Tibial artery (tissue), 4 donors: ENCODE measurements at regions not wholly inside any gene's neighbourhood (a gene's known extent, or its start where the extent isn't known, plus 50 kb on each side); places are given as distances from the start of the nearest gene placed in this dataset.

Source experiments
- DNase-seq, 2 donors: peaks; one replicate each; pipeline ENCODE4 v3.0.0-alpha.2; 2019
- H3K27ac ChIP-seq, 2 donors: fragments of 200-600 bp; sonication (generic) in 1 of 2; 1 replicate in 1 of 2; 2 replicates in 1 of 2; pipeline ENCODE4 v1.5.1; 2018 to 2019; ENCODE audit warnings: mild to moderate bottlenecking in 1 of 2
- H3K27me3 ChIP-seq, 2 donors: fragments of 200-600 bp; sonication (generic) in 1 of 2; one replicate each; pipeline versions ENCODE4 v1.5.1 to v1.6.0; 2016 to 2019
- H3K36me3 ChIP-seq, 3 donors: fragments of 200-600 bp; sonication (generic) in 2 of 3; one replicate each; pipeline ENCODE4 v1.5.1; 2016 to 2019; ENCODE audit warnings: mild to moderate bottlenecking in 2 of 3
- H3K4me1 ChIP-seq, 4 donors: fragments of 200-600 bp; sonication (generic) in 2 of 4; 1 replicate in 3 of 4; 2 replicates in 1 of 4; pipeline ENCODE4 v1.5.1; 2016 to 2019
- H3K4me3 ChIP-seq, 2 donors: fragments of 200-600 bp; sonication (generic) in 1 of 2; 1 replicate in 1 of 2; 2 replicates in 1 of 2; pipeline ENCODE4 v1.5.1; 2018 to 2019; ENCODE audit warnings: mild to moderate bottlenecking in 2 of 2
- H3K9me3 ChIP-seq, 3 donors: fragments of 200-600 bp; sonication (generic) in 1 of 3; one replicate each; pipeline ENCODE4 v1.5.1; 2016 to 2019
- CTCF ChIP-seq, 2 experiments: fragments of 200-600 bp in 1 of 2; fragments of 450-650 bp in 1 of 2; IDR thresholded peaks; one replicate each; pipeline ENCODE4 v1.5.1; 2017 to 2019; ENCODE audit warnings: antibody characterized with exemption in 2 of 2, mild to moderate bottlenecking in 1 of 2, moderate library complexity in 1 of 2
- intact Hi-C: fragments of 100-400 bp; cut with DNase I; formaldehyde crosslinking; loops from one replicate; pipeline ENCODE4 v1.15.0; 2023; ENCODE audit warnings: low total_unique reads

- Histone ChIP-seq H3K9me3 (no peaks in the 10 kb centered on the region), H3K27ac (no peak overlapping the region), H3K36me3 (no peaks in the 10 kb centered on the region), H3K4me1 (no peaks in the 10 kb centered on the region), H3K4me3 (no peak overlapping the region), H3K27me3 (no peaks in the 10 kb centered on the region)
- no peak for DNase-seq
- intact Hi-C loops, result no loop called here
- TF ChIP-seq CTCF (IDR thresholded peaks at IDR 0.05), result no peak
Observed at GRCh38 chr4:162221148-162221547, 57.3 kb upstream of the FSTL5 start.
